ENCODE measurements at regions not wholly inside any gene's neighbourhood (a gene's known extent, or its start where the extent isn't known, plus 50 kb on each side); places are given as distances from the start of the nearest gene placed in this dataset.

- no peaks in the 10 kb centered on the region for H3K4me1 ChIP-seq
- TF ChIP-seq CTCF (IDR thresholded peaks at IDR 0.05 in 8 of 11, conservative IDR thresholded peaks at IDR 0.05 in 3 of 11), result no peak
- no peak for TF ChIP-seq POLR2AphosphoS5 (IDR thresholded peaks at IDR 0.05)
- no peaks in the 10 kb centered on the region for H3K9me3 ChIP-seq
- no peak overlapping the region for H3K27ac ChIP-seq
- no peak for DNase-seq
- H3K27me3 ChIP-seq (replicated peaks in 1 of 7), result no peaks in the 10 kb centered on the region
- intact Hi-C loops (cut with DNase I; ENCODE audit: low total_unique reads), result no loop called here
- WGBS, 5 donors, result 63 to 78% (median 76%) methylated on average over 6 of the region's 6 CpGs
- H3K4me3 ChIP-seq, result no peak overlapping the region
- H3K36me3 ChIP-seq, result no peaks in the 10 kb centered on the region
These were observed 708.6 kb downstream of the DTWD2 start for GRCh38 chr5:118279540-118280294.

- no peak for DNase-seq
- no peak overlapping the region for H3K27ac ChIP-seq
- 76 to 96% (median 88%) methylated on average over 1 of the region's 1 CpG for WGBS, 5 donors
- H3K27me3 ChIP-seq (replicated peaks in 1 of 7), result no peaks in the 10 kb centered on the region
- no peaks in the 10 kb centered on the region for H3K4me1 ChIP-seq
- H3K36me3 ChIP-seq, result no peaks in the 10 kb centered on the region
- no peak overlapping the region for H3K4me3 ChIP-seq
- no peak for TF ChIP-seq POLR2AphosphoS5 (IDR thresholded peaks at IDR 0.05)
- no peak for TF ChIP-seq CTCF (IDR thresholded peaks at IDR 0.05 in 8 of 11, conservative IDR thresholded peaks at IDR 0.05 in 3 of 11)
- TF ChIP-seq POLR2A (IDR thresholded peaks at IDR 0.05), result no peak
- peaks cover 0 to 13% (median 4%) of the 10 kb centered on the region in 8 donors for H3K9me3 ChIP-seq
- intact Hi-C loops (cut with DNase I; ENCODE audit: low total_unique reads), result no loop called here
These were observed 717.8 kb downstream of the DTWD2 start for GRCh38 chr5:118270526-118270925.

- Histone ChIP-seq H3K9me3 (peaks cover 0 to 8% (median 0%) of the 10 kb centered on the region in 8 donors), H3K27me3 (replicated peaks in 1 of 7) (no peaks in the 10 kb centered on the region), H3K36me3 (no peaks in the 10 kb centered on the region), H3K4me3 (no peak overlapping the region), H3K27ac (no peak overlapping the region), H3K4me1 (no peaks in the 10 kb centered on the region)
- WGBS, 5 donors, result 26 to 87% (median 72%) methylated on average over 1 of the region's 1 CpG
- intact Hi-C loops (cut with DNase I; ENCODE audit: low total_unique reads), result no loop called here
- no peak for DNase-seq
- TF ChIP-seq CTCF (IDR thresholded peaks at IDR 0.05 in 8 of 11, conservative IDR thresholded peaks at IDR 0.05 in 3 of 11) (no peak), POLR2A (IDR thresholded peaks at IDR 0.05) (no peak), POLR2AphosphoS5 (IDR thresholded peaks at IDR 0.05) (no peak)
These were observed 730.1 kb downstream of the DTWD2 start for GRCh38 chr5:118258223-118258622.

DNA sequence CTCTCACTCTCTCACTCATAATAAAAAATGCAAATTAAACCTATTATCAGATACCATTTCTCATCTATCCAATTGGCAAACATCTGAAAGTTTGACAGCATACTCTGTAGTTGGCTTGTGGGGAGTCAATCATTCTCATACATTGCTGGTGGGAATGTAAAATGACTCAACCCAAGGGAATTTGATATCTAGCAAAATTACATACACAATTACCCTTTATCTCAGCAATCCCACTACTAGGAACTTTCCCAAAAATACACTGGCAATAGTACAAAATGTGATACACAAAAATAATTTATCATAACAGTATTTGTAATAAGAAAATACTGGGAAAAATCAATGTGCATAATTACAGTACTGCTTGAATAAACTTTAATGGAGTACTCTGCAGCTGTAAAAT is 731.3 kb downstream of the DTWD2 start:
- DNase-seq, result no peak
- intact Hi-C loops (cut with DNase I; ENCODE audit: low total_unique reads), result no loop called here
- no peaks in the 10 kb centered on the region for H3K36me3 ChIP-seq

More for the DNA sequence above, 731.3 kb downstream of the DTWD2 start:
- no peaks in the 10 kb centered on the region for H3K4me1 ChIP-seq
- TF ChIP-seq POLR2AphosphoS5 (IDR thresholded peaks at IDR 0.05) (no peak), POLR2A (IDR thresholded peaks at IDR 0.05) (no peak), CTCF (IDR thresholded peaks at IDR 0.05 in 8 of 11, conservative IDR thresholded peaks at IDR 0.05 in 3 of 11) (no peak)
- no peaks in the 10 kb centered on the region for H3K27me3 ChIP-seq (replicated peaks in 1 of 7)
- H3K9me3 ChIP-seq, result peaks cover 0 to 5% (median under 1%) of the 10 kb centered on the region in 8 donors
- H3K4me3 ChIP-seq, result no peak overlapping the region
- H3K27ac ChIP-seq, result no peak overlapping the region

Measured in spleen (tissue), 11 donors.